ENCODE measurements at regions not wholly inside any gene's neighbourhood (a gene's known extent, or its start where the extent isn't known, plus 50 kb on each side); places are given as distances from the start of the nearest gene placed in this dataset.

DNA sequence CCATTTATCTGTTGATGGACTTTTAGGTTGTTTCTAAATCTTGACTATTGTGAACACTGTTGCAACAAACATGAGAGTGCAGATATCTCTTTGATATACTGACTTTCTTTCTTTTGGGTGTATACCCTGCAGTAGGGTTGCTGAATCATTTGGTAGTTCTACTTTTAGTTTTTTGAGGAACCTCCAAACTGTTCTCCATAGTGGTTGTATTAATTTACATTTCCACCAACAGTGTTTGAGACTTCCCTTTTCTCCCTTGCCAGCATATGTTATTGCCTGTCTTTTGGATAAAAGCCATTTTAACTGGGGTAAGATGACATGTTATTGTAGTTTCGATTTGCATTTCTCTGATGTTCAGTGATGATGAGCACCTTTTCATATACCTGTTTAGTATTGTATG, 330.0 kb downstream of the DDX10 start:
- H3K27ac Mint-ChIP-seq: no peak overlapping the region
- POLR2A ChIA-PET: no interaction called here

DNA sequence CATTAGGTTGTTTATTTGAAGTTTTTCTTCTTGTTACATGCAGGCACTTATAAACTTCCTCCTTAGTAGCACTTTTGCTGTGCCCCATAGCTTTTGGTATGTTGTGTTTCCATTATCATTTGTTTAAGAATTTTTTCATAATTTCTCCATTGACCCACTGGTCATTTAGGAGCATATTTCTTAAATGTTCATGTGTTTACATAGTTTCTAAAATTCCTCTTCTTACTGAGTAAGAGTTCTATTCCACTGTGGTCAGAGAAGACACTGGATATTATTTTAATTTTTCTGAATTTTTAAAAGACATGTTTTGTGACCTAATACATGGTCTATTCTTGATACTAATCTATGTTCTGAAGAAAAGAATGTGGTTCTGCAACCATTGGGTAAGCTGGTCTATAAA, 333.0 kb downstream of the DDX10 start:
- no peak overlapping the region for H3K27ac Mint-ChIP-seq
- H3K9me3 Mint-ChIP-seq: no peaks in the 10 kb centered on the region
- ChIA-PET POLR2A (no interaction called here), CTCF (no interaction called here)
- no peak overlapping the region for H3K4me3 Mint-ChIP-seq
- DNase-seq: no peak
- no peaks in the 10 kb centered on the region for H3K4me1 Mint-ChIP-seq
- peaks cover 2% of the 10 kb centered on the region for H3K27me3 Mint-ChIP-seq
- no peaks in the 10 kb centered on the region for H3K36me3 Mint-ChIP-seq (ENCODE audit: low read depth)

More for the DNA sequence above, 330.0 kb downstream of the DDX10 start:
- no peaks in the 10 kb centered on the region for H3K36me3 Mint-ChIP-seq (ENCODE audit: low read depth)
- CTCF ChIA-PET: no interaction called here
- no peak overlapping the region for H3K4me3 Mint-ChIP-seq
- no peaks in the 10 kb centered on the region for H3K4me1 Mint-ChIP-seq
- H3K9me3 Mint-ChIP-seq: no peaks in the 10 kb centered on the region
- H3K27me3 Mint-ChIP-seq: peaks cover 2% of the 10 kb centered on the region
- no peak for DNase-seq

DNA sequence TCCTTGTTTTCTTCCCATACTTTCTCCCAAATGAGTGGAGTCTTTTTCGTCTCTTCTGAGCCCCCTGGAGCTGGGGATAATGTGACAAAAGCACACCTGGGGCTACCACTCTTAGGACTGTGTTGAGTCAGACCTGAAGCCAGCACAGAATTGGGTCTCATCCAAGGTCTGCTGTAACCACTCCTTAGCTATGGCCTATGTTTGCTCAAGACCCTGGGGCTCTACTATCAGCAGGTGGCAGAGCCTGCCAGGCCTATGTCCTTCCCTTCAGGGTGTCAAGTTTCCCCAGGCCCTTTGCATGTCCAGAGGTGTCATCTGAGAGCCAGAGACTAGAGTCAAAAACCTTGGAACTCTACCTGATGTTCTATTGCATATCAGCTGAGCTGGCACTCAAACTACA, 335.7 kb downstream of the DDX10 start:
- no peak overlapping the region for H3K4me3 Mint-ChIP-seq
- no peaks in the 10 kb centered on the region for H3K36me3 Mint-ChIP-seq (ENCODE audit: low read depth)
- H3K27ac Mint-ChIP-seq: no peak overlapping the region
- peaks cover 2% of the 10 kb centered on the region for H3K27me3 Mint-ChIP-seq
- no peaks in the 10 kb centered on the region for H3K9me3 Mint-ChIP-seq
- ChIA-PET POLR2A (no interaction called here), CTCF (no interaction called here)
- no peaks in the 10 kb centered on the region for H3K4me1 Mint-ChIP-seq
- no peak for DNase-seq

GRCh38 chr11:109001585-109001984, 336.7 kb downstream of the DDX10 start:
- Mint-ChIP-seq H3K27me3 (peaks cover 1% of the 10 kb centered on the region), H3K4me3 (no peak overlapping the region), H3K9me3 (no peaks in the 10 kb centered on the region), H3K27ac (no peak overlapping the region), H3K36me3 (ENCODE audit: low read depth) (no peaks in the 10 kb centered on the region), H3K4me1 (no peaks in the 10 kb centered on the region)
- ChIA-PET CTCF (no interaction called here), POLR2A (no interaction called here)
- DNase-seq: no peak

- no peaks in the 10 kb centered on the region for H3K27me3 Mint-ChIP-seq
- H3K36me3 Mint-ChIP-seq (ENCODE audit: low read depth): no peaks in the 10 kb centered on the region
- H3K27ac Mint-ChIP-seq: no peak overlapping the region
- POLR2A ChIA-PET: no interaction called here
- no peaks in the 10 kb centered on the region for H3K9me3 Mint-ChIP-seq
- CTCF ChIA-PET: no interaction called here
- no peak for DNase-seq
- H3K4me3 Mint-ChIP-seq: no peak overlapping the region
- H3K4me1 Mint-ChIP-seq: no peaks in the 10 kb centered on the region
These were observed 348.1 kb downstream of the DDX10 start for GRCh38 chr11:109012991-109013390.

DNA sequence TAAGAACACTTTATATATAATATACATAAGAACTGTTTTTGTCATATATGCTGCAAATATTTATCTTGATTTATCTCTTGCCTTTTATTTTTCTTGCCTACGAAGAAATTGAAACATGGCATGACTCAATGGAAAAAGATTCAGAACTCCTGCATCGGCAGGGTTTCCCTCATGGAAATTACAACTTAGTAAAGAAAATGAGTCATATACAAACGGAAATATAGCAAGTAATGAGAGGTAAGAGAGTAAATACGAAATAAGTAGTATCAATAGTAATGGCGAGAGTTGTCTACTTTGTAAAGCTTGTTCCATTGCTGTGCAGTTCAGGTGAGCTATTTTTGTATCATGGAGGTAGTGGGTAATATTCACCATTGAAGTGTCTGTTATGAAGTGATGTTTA, 350.4 kb downstream of the DDX10 start:
- no peak overlapping the region for H3K4me3 Mint-ChIP-seq
- H3K27ac Mint-ChIP-seq: no peak overlapping the region
- no peaks in the 10 kb centered on the region for H3K36me3 Mint-ChIP-seq (ENCODE audit: low read depth)
- H3K4me1 Mint-ChIP-seq: no peaks in the 10 kb centered on the region
- POLR2A ChIA-PET: no interaction called here
- H3K9me3 Mint-ChIP-seq: no peaks in the 10 kb centered on the region
- no peak for DNase-seq
- no peaks in the 10 kb centered on the region for H3K27me3 Mint-ChIP-seq
- CTCF ChIA-PET: no interaction called here

GRCh38 chr11:109016724-109017123, 351.9 kb downstream of the DDX10 start:
- H3K4me1 Mint-ChIP-seq: no peaks in the 10 kb centered on the region
- H3K36me3 Mint-ChIP-seq (ENCODE audit: low read depth): no peaks in the 10 kb centered on the region
- no peaks in the 10 kb centered on the region for H3K27me3 Mint-ChIP-seq
- POLR2A ChIA-PET: no interaction called here
- no peak overlapping the region for H3K27ac Mint-ChIP-seq
- H3K9me3 Mint-ChIP-seq: no peaks in the 10 kb centered on the region
- CTCF ChIA-PET: no interaction called here
- DNase-seq: no peak
- H3K4me3 Mint-ChIP-seq: no peak overlapping the region

GRCh38 chr11:109017489-109017888, 352.6 kb downstream of the DDX10 start:
- DNase-seq: no peak
- no peaks in the 10 kb centered on the region for H3K27me3 Mint-ChIP-seq
- CTCF ChIA-PET: no interaction called here
- H3K4me1 Mint-ChIP-seq: no peaks in the 10 kb centered on the region
- no peaks in the 10 kb centered on the region for H3K9me3 Mint-ChIP-seq
- no peak overlapping the region for H3K4me3 Mint-ChIP-seq
- no peaks in the 10 kb centered on the region for H3K36me3 Mint-ChIP-seq (ENCODE audit: low read depth)
- POLR2A ChIA-PET: no interaction called here
- H3K27ac Mint-ChIP-seq: no peak overlapping the region

- H3K4me3 Mint-ChIP-seq: no peak overlapping the region
- H3K27me3 Mint-ChIP-seq: no peaks in the 10 kb centered on the region
- no peak for DNase-seq
- H3K4me1 Mint-ChIP-seq: no peaks in the 10 kb centered on the region
- no peak overlapping the region for H3K27ac Mint-ChIP-seq
- POLR2A ChIA-PET: no interaction called here
- no peaks in the 10 kb centered on the region for H3K9me3 Mint-ChIP-seq
- no peaks in the 10 kb centered on the region for H3K36me3 Mint-ChIP-seq (ENCODE audit: low read depth)
- CTCF ChIA-PET: no interaction called here
These were observed 353.8 kb downstream of the DDX10 start for GRCh38 chr11:109018639-109019038.

DNA sequence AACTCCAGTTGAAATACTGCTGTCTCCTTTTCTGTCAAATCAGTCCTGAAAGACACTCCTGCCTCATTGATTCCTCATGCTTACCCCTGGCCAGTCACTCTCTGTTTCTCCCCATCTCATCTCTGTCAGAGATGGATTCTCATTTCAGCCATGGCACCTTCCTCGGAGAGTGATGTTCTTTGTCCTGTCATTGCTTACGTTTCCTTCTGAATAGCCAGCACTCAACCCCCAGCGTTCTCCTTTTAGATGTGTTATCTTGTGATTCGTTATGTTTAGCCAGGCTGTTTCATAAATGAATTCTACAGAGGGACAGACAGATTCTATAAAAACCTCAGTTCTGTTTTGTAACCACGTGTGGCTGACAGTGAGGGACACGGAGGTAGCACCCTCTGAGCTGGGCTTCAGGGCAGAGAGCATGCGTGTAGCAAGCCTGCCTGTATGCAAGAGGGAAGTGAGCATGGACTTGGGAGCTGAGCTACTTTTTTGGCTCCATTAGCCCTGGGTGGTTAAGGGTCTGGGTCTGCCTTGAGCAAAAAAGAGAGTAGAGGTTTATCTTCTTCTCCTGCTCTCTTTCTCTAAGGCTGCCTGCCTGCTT, 354.6 kb downstream of the DDX10 start:
- ChIA-PET CTCF (no interaction called here), POLR2A (no interaction called here)
- H3K4me3 Mint-ChIP-seq: no peak overlapping the region
- no peak overlapping the region for H3K27ac Mint-ChIP-seq
- no peaks in the 10 kb centered on the region for H3K36me3 Mint-ChIP-seq (ENCODE audit: low read depth)
- no peaks in the 10 kb centered on the region for H3K9me3 Mint-ChIP-seq
- H3K27me3 Mint-ChIP-seq: no peaks in the 10 kb centered on the region
- H3K4me1 Mint-ChIP-seq: no peaks in the 10 kb centered on the region
- DNase-seq: no peak

DNA sequence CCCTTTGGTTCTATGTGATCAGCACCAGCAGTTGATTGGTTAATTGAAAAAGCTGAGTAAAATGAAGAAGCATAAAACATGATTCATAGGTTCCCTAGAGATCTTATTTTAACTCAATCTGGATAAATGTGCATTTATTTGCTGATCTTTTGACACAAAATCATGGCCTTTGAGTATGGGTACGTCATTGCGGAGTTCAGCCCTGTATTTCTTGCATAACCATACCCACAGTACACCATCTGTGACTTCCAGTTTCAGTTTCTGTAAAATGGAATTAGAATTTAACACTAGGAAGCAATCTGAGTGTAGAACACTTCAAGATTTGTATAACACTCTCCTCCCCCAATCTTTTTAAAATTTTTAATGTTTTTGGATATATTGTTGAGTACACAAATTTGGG, 358.2 kb downstream of the DDX10 start:
- Mint-ChIP-seq H3K27ac (no peak overlapping the region), H3K4me1 (no peaks in the 10 kb centered on the region), H3K36me3 (ENCODE audit: low read depth) (no peaks in the 10 kb centered on the region), H3K27me3 (no peaks in the 10 kb centered on the region), H3K9me3 (no peaks in the 10 kb centered on the region), H3K4me3 (no peak overlapping the region)
- ChIA-PET CTCF (no interaction called here), POLR2A (no interaction called here)
- no peak for DNase-seq

- POLR2A ChIA-PET: no interaction called here
- Mint-ChIP-seq H3K9me3 (no peaks in the 10 kb centered on the region), H3K4me1 (no peaks in the 10 kb centered on the region), H3K27ac (no peak overlapping the region), H3K4me3 (no peak overlapping the region), H3K36me3 (ENCODE audit: low read depth) (no peaks in the 10 kb centered on the region), H3K27me3 (no peaks in the 10 kb centered on the region)
- DNase-seq: no peak
- CTCF ChIA-PET: no interaction called here
These were observed 362.1 kb downstream of the DDX10 start for GRCh38 chr11:109026891-109027489.

GRCh38 chr11:109027851-109028250, 363.0 kb downstream of the DDX10 start:
- CTCF ChIA-PET: no interaction called here
- no peak overlapping the region for H3K4me3 Mint-ChIP-seq
- no peak for DNase-seq
- no peaks in the 10 kb centered on the region for H3K4me1 Mint-ChIP-seq
- H3K27me3 Mint-ChIP-seq: no peaks in the 10 kb centered on the region
- POLR2A ChIA-PET: no interaction called here
- no peaks in the 10 kb centered on the region for H3K9me3 Mint-ChIP-seq
- H3K27ac Mint-ChIP-seq: no peak overlapping the region
- H3K36me3 Mint-ChIP-seq (ENCODE audit: low read depth): no peaks in the 10 kb centered on the region

DNA sequence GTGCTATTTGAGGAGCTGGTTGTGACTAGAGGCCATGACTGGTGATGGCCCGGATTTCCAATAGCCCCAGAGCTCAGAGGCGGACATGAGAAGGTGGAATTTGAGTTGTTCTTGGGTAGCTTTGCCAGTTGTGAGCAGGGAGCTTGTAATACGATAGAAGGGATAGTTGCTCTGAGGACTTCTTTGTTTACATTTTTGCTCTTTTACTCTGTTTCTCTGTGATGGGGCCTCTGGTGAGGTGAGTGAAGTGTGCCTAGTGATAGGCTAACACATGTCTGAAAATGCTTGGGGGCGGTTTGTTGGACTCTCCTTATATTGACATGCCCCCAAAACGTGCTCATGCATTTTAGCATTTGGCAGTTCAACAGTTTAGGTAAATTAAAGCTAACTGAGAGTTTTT, 365.1 kb downstream of the DDX10 start:
- DNase-seq: no peak
- ChIA-PET POLR2A (no interaction called here), CTCF (no interaction called here)
- no peaks in the 10 kb centered on the region for H3K4me1 Mint-ChIP-seq
- H3K27me3 Mint-ChIP-seq: no peaks in the 10 kb centered on the region
- no peaks in the 10 kb centered on the region for H3K9me3 Mint-ChIP-seq
- no peak overlapping the region for H3K4me3 Mint-ChIP-seq
- no peaks in the 10 kb centered on the region for H3K36me3 Mint-ChIP-seq (ENCODE audit: low read depth)
- H3K27ac Mint-ChIP-seq: no peak overlapping the region

Measured in activated CD4-positive, alpha-beta memory T cell treated with anti-CD3 and anti-CD28 coated beads, Interleukin-2, amount 10 ng/mL, durations not matched to agents 7 days and 5 days (primary cell).